ENCODE measurements at regions not wholly inside any gene's neighbourhood (a gene's known extent, or its start where the extent isn't known, plus 50 kb on each side); places are given as distances from the start of the nearest gene placed in this dataset.

DNA sequence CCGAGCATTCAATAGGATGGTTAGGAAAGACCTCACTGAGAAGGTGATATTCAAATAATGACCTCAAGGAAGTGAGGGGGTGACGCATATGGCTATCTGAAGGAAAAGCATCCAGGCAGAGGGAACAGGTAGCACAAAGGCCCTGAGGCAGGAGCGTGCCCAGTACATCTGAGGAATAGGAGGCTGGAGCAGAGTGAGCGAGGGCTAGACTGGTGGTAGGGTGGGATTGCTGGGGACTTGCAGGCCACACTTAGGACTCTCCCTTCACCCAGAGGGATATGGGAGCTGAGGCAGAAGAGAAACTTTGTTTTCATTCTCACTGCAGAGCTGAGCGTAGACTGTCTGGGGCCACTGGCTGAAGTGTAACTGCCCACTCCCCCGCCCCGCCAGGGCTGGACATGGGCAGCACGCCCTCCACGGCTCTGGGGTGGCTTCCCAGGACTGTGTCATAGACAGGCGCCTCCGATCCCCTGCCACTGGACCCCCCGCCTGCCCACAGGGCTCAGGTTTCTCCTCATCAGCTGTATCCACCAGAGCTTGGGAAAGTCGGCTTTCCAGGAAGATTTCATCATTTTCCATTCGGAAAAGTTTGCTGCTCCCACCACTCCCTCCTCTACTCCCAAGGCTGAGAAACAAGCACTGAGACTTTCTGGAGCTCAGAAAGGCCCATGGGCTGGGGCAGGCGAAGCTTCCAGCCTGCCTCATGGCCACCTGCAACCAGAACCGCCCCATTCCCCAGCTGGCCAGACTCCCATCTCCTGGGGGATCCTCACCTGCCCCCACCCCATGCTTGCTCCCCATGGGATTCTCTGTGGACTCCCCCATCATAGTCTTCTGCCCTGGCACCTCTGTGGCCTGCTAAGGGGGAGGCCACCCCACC is 142.6 kb downstream of the MRPL14 start:
- no peak for TF ChIP-seq EZH2 (IDR thresholded peaks at IDR 0.05; ENCODE audit: borderline replicate concordance, low read length)
- TF ChIP-seq, protein P1, sequence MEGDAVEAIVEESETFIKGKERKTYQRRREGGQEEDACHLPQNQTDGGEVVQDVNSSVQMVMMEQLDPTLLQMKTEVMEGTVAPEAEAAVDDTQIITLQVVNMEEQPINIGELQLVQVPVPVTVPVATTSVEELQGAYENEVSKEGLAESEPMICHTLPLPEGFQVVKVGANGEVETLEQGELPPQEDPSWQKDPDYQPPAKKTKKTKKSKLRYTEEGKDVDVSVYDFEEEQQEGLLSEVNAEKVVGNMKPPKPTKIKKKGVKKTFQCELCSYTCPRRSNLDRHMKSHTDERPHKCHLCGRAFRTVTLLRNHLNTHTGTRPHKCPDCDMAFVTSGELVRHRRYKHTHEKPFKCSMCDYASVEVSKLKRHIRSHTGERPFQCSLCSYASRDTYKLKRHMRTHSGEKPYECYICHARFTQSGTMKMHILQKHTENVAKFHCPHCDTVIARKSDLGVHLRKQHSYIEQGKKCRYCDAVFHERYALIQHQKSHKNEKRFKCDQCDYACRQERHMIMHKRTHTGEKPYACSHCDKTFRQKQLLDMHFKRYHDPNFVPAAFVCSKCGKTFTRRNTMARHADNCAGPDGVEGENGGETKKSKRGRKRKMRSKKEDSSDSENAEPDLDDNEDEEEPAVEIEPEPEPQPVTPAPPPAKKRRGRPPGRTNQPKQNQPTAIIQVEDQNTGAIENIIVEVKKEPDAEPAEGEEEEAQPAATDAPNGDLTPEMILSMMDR (conservative IDR thresholded peaks at IDR 0.05 in 1 of 2, IDR thresholded peaks at IDR 0.05 in 1 of 2; ENCODE audit: extremely low read depth in 1 of 2, insufficient read depth in 1 of 2, low read depth in 1 of 2, low read length in 2 of 2) = no peak
